SK-N-SH treated with all-trans-retinoic acid at 6 μM for 48 hours (cell line): ENCODE measurements at regions not wholly inside any gene's neighbourhood (a gene's known extent, or its start where the extent isn't known, plus 50 kb on each side); places are given as distances from the start of the nearest gene placed in this dataset.

Experiments used
- ARNTL ChIP-seq: fragments of 450-650 bp; formaldehyde crosslinking; IDR thresholded peaks from 2 replicates; pipeline ENCODE4 v1.5.0; 2020; ENCODE audit warnings: low read depth, mild to moderate bottlenecking, moderate library complexity, borderline replicate concordance
- SNAI2 ChIP-seq: fragments of 250-450 bp; sonication (Bioruptor Pico); IDR thresholded peaks from 2 replicates; pipeline ENCODE4 v1.5.0; 2020; ENCODE audit warnings: mild to moderate bottlenecking, moderate library complexity
- ZFP3 ChIP-seq: fragments of 250-450 bp; sonication (Bioruptor Pico); IDR thresholded peaks from 2 replicates; pipeline ENCODE4 v1.5.0; 2020; ENCODE audit warnings: mild to moderate bottlenecking, moderate library complexity

- no peak for TF ChIP-seq ARNTL
- no peak for TF ChIP-seq ZFP3
- no peak for TF ChIP-seq SNAI2 (CRISPR knock-in tag)
These were observed 388.9 kb upstream of the DACH1 start for GRCh38 chr13:72255908-72256307.
